HepG2 (cell line): ENCODE measurements at regions not wholly inside any gene's neighbourhood (a gene's known extent, or its start where the extent isn't known, plus 50 kb on each side); places are given as distances from the start of the nearest gene placed in this dataset.

Source experiments
- ATAC-seq: fragments of 200-7000 bp; cut with Tn5 transposase; 3 replicates; pipeline ENCODE4 v1.9.1; 2020; ENCODE audit warnings: mild to moderate bottlenecking, moderate library complexity
- BruUV-seq: library from RNA; stranded (reverse); fragments of 400-500 nt; replicated peaks from 2 replicates; lab custom pipeline; 2021; lab: Mats Ljungman, UMichigan
- CTCF ChIA-PET: fragments of 300-600 bp; formaldehyde crosslinking; extraction: SDS; loops from one replicate; lab custom pipeline; 2021; ENCODE audit warnings: low total read pairs, inconsistent platforms, low intra/inter-chr PET ratio; lab: Yijun Ruan, JAX
- POLR2A ChIA-PET: fragments of 350-600 bp; sonication (Branson Sonifier 250); formaldehyde crosslinking; loops from one replicate; lab custom pipeline; 2020; ENCODE audit warnings: antibody characterized with exemption, inconsistent platforms; lab: Yijun Ruan, JAX
- DNase-seq: peaks from one replicate; pipeline ENCODE4 v3.0.0-alpha.2; 2015; ENCODE audit warnings: low spot score
- FAIRE-seq: peaks from 3 replicates; lab custom pipeline; 2011; peaks lifted over from hg19 to GRCh38; lab: Jason Lieb, UNC
- H2AFZ ChIP-seq: one replicate; pipeline ENCODE4 v1.6.1; 2011; ENCODE audit warnings: low read length, inconsistent platforms
- H3K27ac ChIP-seq: fragments of 300-600 bp; 3 replicates; pipeline ENCODE4 v1.8.0; 2011; ENCODE audit warnings: mixed run types, mild to moderate bottlenecking, mixed read lengths, low read length, inconsistent platforms; ENCODE audit not compliant: insufficient read depth; ENCODE audit errors: extremely low read length
- H3K27me3 ChIP-seq, 2 experiments: fragments of 200-600 bp in 1 of 2; 2 replicates in 1 of 2; 3 replicates in 1 of 2; pipeline versions ENCODE4 v1.6.0 to v1.8.0; 2011; ENCODE audit warnings: low read length in 2 of 2, mild to moderate bottlenecking in 2 of 2, moderate library complexity in 2 of 2, inconsistent platforms in 1 of 2; ENCODE audit not compliant: insufficient read depth in 2 of 2, control insufficient read depth in 1 of 2
- H3K36me3 ChIP-seq, 2 experiments: fragments of 200-600 bp in 1 of 2; replicated peaks in 1 of 2; 2 replicates in 1 of 2; 3 replicates in 1 of 2; pipeline versions ENCODE4 v1.5.1 to v1.8.0; 2011; ENCODE audit warnings: low read length in 2 of 2, inconsistent platforms in 1 of 2; ENCODE audit not compliant: insufficient read depth in 2 of 2, control insufficient read depth in 1 of 2
- H3K4me1 ChIP-seq: 2 replicates; pipeline ENCODE4 v1.5.1; 2012; ENCODE audit warnings: low read length, inconsistent platforms; ENCODE audit not compliant: insufficient read depth
- H3K4me2 ChIP-seq: 2 replicates; pipeline ENCODE4 v1.6.0; 2011; ENCODE audit warnings: low read depth, low read length, inconsistent platforms
- H3K4me3 ChIP-seq, 3 experiments: fragments of 200-600 bp in 1 of 3; sonication (generic), shearing (Covaris generic) in 1 of 3; replicated peaks in 1 of 3; 2 replicates each; pipeline ENCODE4 v1.5.1; 2011 to 2016; ENCODE audit warnings: low read length in 3 of 3, inconsistent platforms in 2 of 3, low read depth in 2 of 3, mild to moderate bottlenecking in 2 of 3, control low read depth in 1 of 3, mixed read lengths in 1 of 3; ENCODE audit not compliant: insufficient read depth in 1 of 3
- H3K79me2 ChIP-seq: one replicate; pipeline ENCODE4 v1.6.1; 2011; ENCODE audit warnings: low read length, inconsistent platforms; ENCODE audit not compliant: insufficient read depth
- H3K9ac ChIP-seq: 2 replicates; pipeline ENCODE4 v1.6.0; 2011; ENCODE audit warnings: mild to moderate bottlenecking, low read depth, low read length, inconsistent platforms; ENCODE audit not compliant: insufficient read depth
- H3K9me3 ChIP-seq: 2 replicates; pipeline ENCODE4 v1.5.1; 2012; ENCODE audit warnings: mild to moderate bottlenecking, low read length
- H4K20me1 ChIP-seq: 2 replicates; pipeline ENCODE4 v1.6.0; 2011; ENCODE audit warnings: inconsistent platforms, mild to moderate bottlenecking, low read length, moderate library complexity; ENCODE audit not compliant: insufficient read depth
- ARNT2 ChIP-seq: sonication (generic); formaldehyde crosslinking; IDR thresholded peaks from 2 replicates; pipeline ENCODE4 v1.8.0; 2022; ENCODE audit warnings: mild to moderate bottlenecking, low read depth, missing genetic modification reagents, moderate library complexity
- ETV5 ChIP-seq: IDR thresholded peaks from 2 replicates; pipeline ENCODE4 v1.6.1; 2018; ENCODE audit warnings: missing biosample characterization, missing genetic modification reagents, inconsistent platforms, borderline replicate concordance
- NFIC ChIP-seq: IDR thresholded peaks from 2 replicates; pipeline ENCODE4 v1.6.1; 2012; ENCODE audit warnings: mild to moderate bottlenecking, low read length, inconsistent platforms
- PRDM15 ChIP-seq: sonication (generic); formaldehyde crosslinking; IDR thresholded peaks from 2 replicates; pipeline ENCODE4 v1.4.0; 2020; ENCODE audit warnings: missing genetic modification reagents
- SYNCRIP ChIP-seq: fragments of 200-400 bp; formaldehyde crosslinking; IDR thresholded peaks from 2 replicates; pipeline ENCODE4 v1.6.1; 2018; ENCODE audit warnings: mild to moderate bottlenecking, low read depth, low read length; ENCODE audit not compliant: insufficient read depth
- XBP1 ChIP-seq: sonication (generic); formaldehyde crosslinking; IDR thresholded peaks from 2 replicates; pipeline ENCODE4 v1.5.0; 2020; ENCODE audit warnings: missing genetic modification reagents
- WGBS: methylation state at CpG from one replicate; pipeline ENCODE4 v1.1.6; 2017; ENCODE audit warnings: low lambda C conversion rate; 5-methylcytosine and 5-hydroxymethylcytosine counted together
- in situ Hi-C: cut with HindIII; loops from 2 replicates; pipeline ENCODE4 v1.10.0; 2017; ENCODE audit warnings: low pct_unique_long_range_greater_than_20kb; ENCODE audit not compliant: extremely low pct_ligation_motif_present
- intact Hi-C: fragments of 100-400 bp; cut with micrococcal nuclease; formaldehyde crosslinking; loops from one replicate; pipeline ENCODE4 v1.10.0; 2022; ENCODE audit not compliant: unreplicated experiment
- TF ChIP-seq, protein P1 (sequence below): sonication (generic); formaldehyde crosslinking; IDR thresholded peaks from 2 replicates; pipeline ENCODE4 v1.4.0; 2020; ENCODE audit warnings: missing genetic modification reagents

GRCh38 chr2:137737559-137737958 is 226.7 kb upstream of the HNMT start:
- BruUV-seq, result no TSS peak
- no peaks in the 10 kb centered on the region for H4K20me1 ChIP-seq
- TF ChIP-seq ETV5 (CRISPR knock-in tag), result no peak
- TF ChIP-seq, all 625 proteins: peak for 0
- FAIRE-seq (no peak), DNase-seq (no peak), ATAC-seq (no peak)
- Histone ChIP-seq H3K27ac (no peak overlapping the region), H3K79me2 (no peaks in the 10 kb centered on the region), H3K4me1 (no peaks in the 10 kb centered on the region), H3K9ac (no peak overlapping the region), H2AFZ (no peak overlapping the region), H3K9me3 (no peaks in the 10 kb centered on the region), H3K4me3 (no peak overlapping the region), H3K27me3 (no peaks in the 10 kb centered on the region), H3K4me2 (no peak overlapping the region), H3K36me3 (no peaks in the 10 kb centered on the region)
- ChIA-PET CTCF (no interaction called here), POLR2A (no interaction called here)
- in situ Hi-C loops, result no loop called here
- intact Hi-C loops, result no loop called here

DNA sequence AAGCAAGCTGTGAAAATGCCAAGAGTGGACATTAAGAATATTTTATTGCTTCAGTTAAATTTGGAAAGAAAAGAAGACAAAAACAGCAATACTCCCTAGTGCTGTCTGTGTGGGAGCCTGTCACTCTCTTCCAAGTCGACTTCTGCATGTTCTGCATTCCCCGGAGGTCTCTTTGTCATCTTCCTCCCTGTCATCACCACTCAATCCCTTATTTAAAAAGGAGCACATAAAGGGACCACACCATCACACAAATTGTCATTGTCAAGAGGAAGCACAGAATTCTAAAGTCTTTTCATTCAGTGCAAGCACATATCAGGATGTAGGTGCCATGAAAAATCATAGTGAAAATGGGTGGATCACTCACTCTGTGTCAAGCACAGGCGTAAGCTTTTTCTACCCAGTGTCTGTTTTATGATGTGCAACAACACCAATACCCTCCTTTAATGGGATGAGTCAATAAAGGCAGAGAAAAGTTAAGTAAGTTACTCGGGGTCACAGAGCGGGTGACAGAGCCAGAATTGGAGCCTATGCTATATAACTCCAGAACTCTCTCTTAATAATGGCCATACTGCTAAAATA is 222.4 kb upstream of the HNMT start:
- Histone ChIP-seq H3K4me2 (no peak overlapping the region), H3K4me1 (no peaks in the 10 kb centered on the region), H3K9me3 (no peaks in the 10 kb centered on the region), H3K27me3 (no peaks in the 10 kb centered on the region), H3K27ac (no peak overlapping the region), H3K9ac (no peak overlapping the region), H4K20me1 (no peaks in the 10 kb centered on the region), H2AFZ (no peak overlapping the region), H3K79me2 (no peaks in the 10 kb centered on the region), H3K4me3 (no peak overlapping the region), H3K36me3 (no peaks in the 10 kb centered on the region)
- BruUV-seq, result no TSS peak
- ATAC-seq (no peak), FAIRE-seq (no peak), DNase-seq (no peak)
- intact Hi-C loops, result no loop called here
- ChIA-PET POLR2A (no interaction called here), CTCF (no interaction called here)
- WGBS, result 3% methylated on average over 5 of the region's 5 CpGs
- in situ Hi-C loops, result no loop called here
- TF ChIP-seq XBP1 (CRISPR knock-in tag) (no peak), PRDM15 (CRISPR knock-in tag) (no peak), NFIC (no peak), SYNCRIP (no peak), ARNT2 (CRISPR knock-in tag) (no peak)
- TF ChIP-seq, protein P1, sequence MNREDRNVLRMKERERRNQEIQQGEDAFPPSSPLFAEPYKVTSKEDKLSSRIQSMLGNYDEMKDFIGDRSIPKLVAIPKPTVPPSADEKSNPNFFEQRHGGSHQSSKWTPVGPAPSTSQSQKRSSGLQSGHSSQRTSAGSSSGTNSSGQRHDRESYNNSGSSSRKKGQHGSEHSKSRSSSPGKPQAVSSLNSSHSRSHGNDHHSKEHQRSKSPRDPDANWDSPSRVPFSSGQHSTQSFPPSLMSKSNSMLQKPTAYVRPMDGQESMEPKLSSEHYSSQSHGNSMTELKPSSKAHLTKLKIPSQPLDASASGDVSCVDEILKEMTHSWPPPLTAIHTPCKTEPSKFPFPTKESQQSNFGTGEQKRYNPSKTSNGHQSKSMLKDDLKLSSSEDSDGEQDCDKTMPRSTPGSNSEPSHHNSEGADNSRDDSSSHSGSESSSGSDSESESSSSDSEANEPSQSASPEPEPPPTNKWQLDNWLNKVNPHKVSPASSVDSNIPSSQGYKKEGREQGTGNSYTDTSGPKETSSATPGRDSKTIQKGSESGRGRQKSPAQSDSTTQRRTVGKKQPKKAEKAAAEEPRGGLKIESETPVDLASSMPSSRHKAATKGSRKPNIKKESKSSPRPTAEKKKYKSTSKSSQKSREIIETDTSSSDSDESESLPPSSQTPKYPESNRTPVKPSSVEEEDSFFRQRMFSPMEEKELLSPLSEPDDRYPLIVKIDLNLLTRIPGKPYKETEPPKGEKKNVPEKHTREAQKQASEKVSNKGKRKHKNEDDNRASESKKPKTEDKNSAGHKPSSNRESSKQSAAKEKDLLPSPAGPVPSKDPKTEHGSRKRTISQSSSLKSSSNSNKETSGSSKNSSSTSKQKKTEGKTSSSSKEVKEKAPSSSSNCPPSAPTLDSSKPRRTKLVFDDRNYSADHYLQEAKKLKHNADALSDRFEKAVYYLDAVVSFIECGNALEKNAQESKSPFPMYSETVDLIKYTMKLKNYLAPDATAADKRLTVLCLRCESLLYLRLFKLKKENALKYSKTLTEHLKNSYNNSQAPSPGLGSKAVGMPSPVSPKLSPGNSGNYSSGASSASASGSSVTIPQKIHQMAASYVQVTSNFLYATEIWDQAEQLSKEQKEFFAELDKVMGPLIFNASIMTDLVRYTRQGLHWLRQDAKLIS (CRISPR knock-in tag), result no peak
